H1 (cell line): ENCODE measurements at regions not wholly inside any gene's neighbourhood (a gene's known extent, or its start where the extent isn't known, plus 50 kb on each side); places are given as distances from the start of the nearest gene placed in this dataset.

Source experiments
- POLR2AphosphoS5 ChIP-seq: IDR thresholded peaks from 2 replicates; pipeline ENCODE4 v1.6.1; 2011; ENCODE audit warnings: low read depth, low read length
- RXRA ChIP-seq: IDR thresholded peaks from 2 replicates; pipeline ENCODE4 v1.6.1; 2011; ENCODE audit warnings: low read depth, mild to moderate bottlenecking, low read length, moderate library complexity; ENCODE audit not compliant: insufficient read depth

- TF ChIP-seq RXRA = no peak
- TF ChIP-seq POLR2AphosphoS5 = no peak
Measured at GRCh38 chr1:29839726-29840125, 603.4 kb downstream of the PTPRU start (continued).
